ENCODE measurements at regions not wholly inside any gene's neighbourhood (a gene's known extent, or its start where the extent isn't known, plus 50 kb on each side); places are given as distances from the start of the nearest gene placed in this dataset.

GRCh38 chr12:25840678-25841465, 117.6 kb upstream of the RASSF8 start:
- peak; percentile 41 for FAIRE-seq
- Histone ChIP-seq H2AFZ (ENCODE audit: low read depth, low read length) (peak overlapping the region; percentile 57), H3K27ac (ENCODE audit: low read depth, low read length) (peak overlapping the region; percentile 79), H3K9ac (ENCODE audit: low read length) (peak overlapping the region; percentile 54), H3K4me1 (ENCODE audit: insufficient read depth, low read length) (peaks cover 8% of the 10 kb centered on the region), H3K4me3 (ENCODE audit: insufficient read depth, low read depth, low read length) (peak overlapping the region; percentile 21), H3K36me3 (ENCODE audit: insufficient read depth, low read length) (no peaks in the 10 kb centered on the region), H3K4me2 (ENCODE audit: low read length) (peak overlapping the region; percentile 69), H3K9me3 (ENCODE audit: insufficient read depth, low read depth, low read length) (no peaks in the 10 kb centered on the region), H3K79me2 (ENCODE audit: insufficient read depth, low read length) (no peaks in the 10 kb centered on the region), H3K27me3 (ENCODE audit: insufficient read depth, low read length) (no peaks in the 10 kb centered on the region), H4K20me1 (ENCODE audit: insufficient read depth, low read length) (no peaks in the 10 kb centered on the region)
- no peaks in the 10 kb centered on the region for H3K9me3 Mint-ChIP-seq (ENCODE audit: unreplicated experiment)
- H3K4me1 Mint-ChIP-seq (ENCODE audit: low read depth, unreplicated experiment) = no peaks in the 10 kb centered on the region
- peak; percentile 80 for DNase-seq (ENCODE audit: low read depth)
- H3K36me3 Mint-ChIP-seq (ENCODE audit: low read depth, unreplicated experiment) = no peaks in the 10 kb centered on the region
- no peak overlapping the region for H3K4me3 Mint-ChIP-seq (ENCODE audit: unreplicated experiment)
- no peak overlapping the region for H3K27ac Mint-ChIP-seq (ENCODE audit: unreplicated experiment)
- no peaks in the 10 kb centered on the region for H3K27me3 Mint-ChIP-seq (ENCODE audit: low read depth, unreplicated experiment)
- no peak for TF ChIP-seq EZH2 (IDR thresholded peaks at IDR 0.05; ENCODE audit: insufficient read depth, low read length)
- no peak for TF ChIP-seq CTCF (IDR thresholded peaks at IDR 0.05; ENCODE audit: insufficient read depth, low read depth, low read length)

DNA sequence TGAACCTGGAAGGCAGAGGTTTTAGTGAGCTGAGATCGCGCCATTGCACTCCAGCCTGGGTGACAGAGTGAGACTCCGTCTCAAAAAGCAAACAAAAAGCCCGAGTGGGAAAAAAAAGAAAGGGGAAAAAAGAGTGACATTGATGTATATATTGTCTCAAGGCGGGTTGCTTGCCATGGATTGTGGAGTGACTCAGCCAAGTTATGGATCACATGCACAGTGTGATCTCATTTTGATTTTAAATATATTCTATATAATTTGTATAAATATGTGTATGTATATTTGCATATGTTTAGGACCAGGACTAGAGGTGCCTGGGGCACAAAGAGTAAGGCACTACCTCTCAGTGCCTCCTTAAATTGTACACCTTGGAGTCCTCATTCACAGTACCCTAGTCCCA, 116.2 kb upstream of the RASSF8 start:
- no peaks in the 10 kb centered on the region for H4K20me1 ChIP-seq (ENCODE audit: insufficient read depth, low read length)
- DNase-seq (ENCODE audit: low read depth) = no peak
- H3K27ac ChIP-seq (ENCODE audit: low read depth, low read length) = no peak overlapping the region
- FAIRE-seq = no peak
- no peaks in the 10 kb centered on the region for H3K27me3 Mint-ChIP-seq (ENCODE audit: low read depth, unreplicated experiment)
- no peak overlapping the region for H3K27ac Mint-ChIP-seq (ENCODE audit: unreplicated experiment)
- H3K27me3 ChIP-seq (ENCODE audit: insufficient read depth, low read length) = no peaks in the 10 kb centered on the region
- H3K36me3 Mint-ChIP-seq (ENCODE audit: low read depth, unreplicated experiment) = no peaks in the 10 kb centered on the region
- no peaks in the 10 kb centered on the region for H3K9me3 Mint-ChIP-seq (ENCODE audit: unreplicated experiment)
- H3K79me2 ChIP-seq (ENCODE audit: insufficient read depth, low read length) = no peaks in the 10 kb centered on the region
- no peak for TF ChIP-seq EZH2 (IDR thresholded peaks at IDR 0.05; ENCODE audit: insufficient read depth, low read length)
- no peak for TF ChIP-seq CTCF (IDR thresholded peaks at IDR 0.05; ENCODE audit: insufficient read depth, low read depth, low read length)
- no peaks in the 10 kb centered on the region for H3K36me3 ChIP-seq (ENCODE audit: insufficient read depth, low read length)
- no peak overlapping the region for H2AFZ ChIP-seq (ENCODE audit: low read depth, low read length)
- no peaks in the 10 kb centered on the region for H3K9me3 ChIP-seq (ENCODE audit: insufficient read depth, low read depth, low read length)
- peaks cover 8% of the 10 kb centered on the region for H3K4me1 ChIP-seq (ENCODE audit: insufficient read depth, low read length)
- no peaks in the 10 kb centered on the region for H3K4me1 Mint-ChIP-seq (ENCODE audit: low read depth, unreplicated experiment)
- no peak overlapping the region for H3K4me3 ChIP-seq (ENCODE audit: insufficient read depth, low read depth, low read length)
- no peak overlapping the region for H3K4me2 ChIP-seq (ENCODE audit: low read length)
- H3K9ac ChIP-seq (ENCODE audit: low read length) = no peak overlapping the region
- H3K4me3 Mint-ChIP-seq (ENCODE audit: unreplicated experiment) = no peak overlapping the region

DNA sequence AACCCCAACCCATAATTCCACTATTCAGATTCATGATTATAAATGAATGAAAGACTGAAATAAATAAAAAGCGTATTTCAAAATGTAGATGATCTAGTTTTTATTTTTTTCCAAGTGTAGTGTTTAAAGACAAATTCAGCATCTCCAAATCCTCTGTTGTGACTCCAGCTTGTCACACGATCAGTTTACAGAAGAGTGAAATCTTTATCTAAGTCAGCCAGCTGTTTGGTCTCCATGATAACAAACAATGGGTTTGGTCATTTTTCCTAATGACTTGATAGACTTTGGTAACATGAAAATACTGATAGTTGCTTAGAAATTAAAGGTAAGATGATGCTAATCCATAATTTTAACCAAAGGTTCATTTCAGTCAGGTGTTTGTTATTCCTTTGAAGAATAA, 114.5 kb upstream of the RASSF8 start:
- Mint-ChIP-seq H3K27me3 (ENCODE audit: low read depth, unreplicated experiment) (no peaks in the 10 kb centered on the region), H3K4me1 (ENCODE audit: low read depth, unreplicated experiment) (no peaks in the 10 kb centered on the region), H3K9me3 (ENCODE audit: unreplicated experiment) (no peaks in the 10 kb centered on the region), H3K27ac (ENCODE audit: unreplicated experiment) (no peak overlapping the region), H3K36me3 (ENCODE audit: low read depth, unreplicated experiment) (no peaks in the 10 kb centered on the region), H3K4me3 (ENCODE audit: unreplicated experiment) (no peak overlapping the region)
- TF ChIP-seq CTCF (IDR thresholded peaks at IDR 0.05; ENCODE audit: insufficient read depth, low read depth, low read length) (no peak), EZH2 (IDR thresholded peaks at IDR 0.05; ENCODE audit: insufficient read depth, low read length) (no peak)
- Histone ChIP-seq H3K36me3 (ENCODE audit: insufficient read depth, low read length) (no peaks in the 10 kb centered on the region), H3K79me2 (ENCODE audit: insufficient read depth, low read length) (no peaks in the 10 kb centered on the region), H3K4me2 (ENCODE audit: low read length) (no peak overlapping the region), H4K20me1 (ENCODE audit: insufficient read depth, low read length) (no peaks in the 10 kb centered on the region), H3K9ac (ENCODE audit: low read length) (no peak overlapping the region), H2AFZ (ENCODE audit: low read depth, low read length) (no peak overlapping the region), H3K27ac (ENCODE audit: low read depth, low read length) (no peak overlapping the region), H3K4me3 (ENCODE audit: insufficient read depth, low read depth, low read length) (no peak overlapping the region), H3K9me3 (ENCODE audit: insufficient read depth, low read depth, low read length) (no peaks in the 10 kb centered on the region), H3K27me3 (ENCODE audit: insufficient read depth, low read length) (no peaks in the 10 kb centered on the region), H3K4me1 (ENCODE audit: insufficient read depth, low read length) (peaks cover 8% of the 10 kb centered on the region)
- no peak for FAIRE-seq
- DNase-seq (ENCODE audit: low read depth) = no peak
